HepG2 (cell line): ENCODE measurements at regions not wholly inside any gene's neighbourhood (a gene's known extent, or its start where the extent isn't known, plus 50 kb on each side); places are given as distances from the start of the nearest gene placed in this dataset.

ENCODE experiments used
- ATAC-seq: fragments of 200-7000 bp; cut with Tn5 transposase; 3 replicates; pipeline ENCODE4 v1.9.1; 2020; ENCODE audit warnings: mild to moderate bottlenecking, moderate library complexity
- BruUV-seq: library from RNA; stranded (reverse); fragments of 400-500 nt; replicated peaks from 2 replicates; lab custom pipeline; 2021; lab: Mats Ljungman, UMichigan
- CTCF ChIA-PET: fragments of 300-600 bp; formaldehyde crosslinking; extraction: SDS; loops from one replicate; lab custom pipeline; 2021; ENCODE audit warnings: low total read pairs, inconsistent platforms, low intra/inter-chr PET ratio; lab: Yijun Ruan, JAX
- POLR2A ChIA-PET: fragments of 350-600 bp; sonication (Branson Sonifier 250); formaldehyde crosslinking; loops from one replicate; lab custom pipeline; 2020; ENCODE audit warnings: antibody characterized with exemption, inconsistent platforms; lab: Yijun Ruan, JAX
- DNase-seq: peaks from one replicate; pipeline ENCODE4 v3.0.0-alpha.2; 2015; ENCODE audit warnings: low spot score
- FAIRE-seq: peaks from 3 replicates; lab custom pipeline; 2011; peaks lifted over from hg19 to GRCh38; lab: Jason Lieb, UNC
- H2AFZ ChIP-seq: one replicate; pipeline ENCODE4 v1.6.1; 2011; ENCODE audit warnings: low read length, inconsistent platforms
- H3K27ac ChIP-seq: fragments of 300-600 bp; 3 replicates; pipeline ENCODE4 v1.8.0; 2011; ENCODE audit warnings: mixed run types, mild to moderate bottlenecking, mixed read lengths, low read length, inconsistent platforms; ENCODE audit not compliant: insufficient read depth; ENCODE audit errors: extremely low read length
- H3K27me3 ChIP-seq, 2 experiments: fragments of 200-600 bp in 1 of 2; 2 replicates in 1 of 2; 3 replicates in 1 of 2; pipeline versions ENCODE4 v1.6.0 to v1.8.0; 2011; ENCODE audit warnings: low read length in 2 of 2, mild to moderate bottlenecking in 2 of 2, moderate library complexity in 2 of 2, inconsistent platforms in 1 of 2; ENCODE audit not compliant: insufficient read depth in 2 of 2, control insufficient read depth in 1 of 2
- H3K36me3 ChIP-seq, 2 experiments: fragments of 200-600 bp in 1 of 2; replicated peaks in 1 of 2; 2 replicates in 1 of 2; 3 replicates in 1 of 2; pipeline versions ENCODE4 v1.5.1 to v1.8.0; 2011; ENCODE audit warnings: low read length in 2 of 2, inconsistent platforms in 1 of 2; ENCODE audit not compliant: insufficient read depth in 2 of 2, control insufficient read depth in 1 of 2
- H3K4me1 ChIP-seq: 2 replicates; pipeline ENCODE4 v1.5.1; 2012; ENCODE audit warnings: low read length, inconsistent platforms; ENCODE audit not compliant: insufficient read depth
- H3K4me2 ChIP-seq: 2 replicates; pipeline ENCODE4 v1.6.0; 2011; ENCODE audit warnings: low read depth, low read length, inconsistent platforms
- H3K4me3 ChIP-seq, 3 experiments: fragments of 200-600 bp in 1 of 3; sonication (generic), shearing (Covaris generic) in 1 of 3; replicated peaks in 1 of 3; 2 replicates each; pipeline ENCODE4 v1.5.1; 2011 to 2016; ENCODE audit warnings: low read length in 3 of 3, inconsistent platforms in 2 of 3, low read depth in 2 of 3, mild to moderate bottlenecking in 2 of 3, control low read depth in 1 of 3, mixed read lengths in 1 of 3; ENCODE audit not compliant: insufficient read depth in 1 of 3
- H3K79me2 ChIP-seq: one replicate; pipeline ENCODE4 v1.6.1; 2011; ENCODE audit warnings: low read length, inconsistent platforms; ENCODE audit not compliant: insufficient read depth
- H3K9ac ChIP-seq: 2 replicates; pipeline ENCODE4 v1.6.0; 2011; ENCODE audit warnings: mild to moderate bottlenecking, low read depth, low read length, inconsistent platforms; ENCODE audit not compliant: insufficient read depth
- H3K9me3 ChIP-seq: 2 replicates; pipeline ENCODE4 v1.5.1; 2012; ENCODE audit warnings: mild to moderate bottlenecking, low read length
- H4K20me1 ChIP-seq: 2 replicates; pipeline ENCODE4 v1.6.0; 2011; ENCODE audit warnings: inconsistent platforms, mild to moderate bottlenecking, low read length, moderate library complexity; ENCODE audit not compliant: insufficient read depth
- CENPT ChIP-seq: sonication (generic); formaldehyde crosslinking; IDR thresholded peaks from 2 replicates; pipeline ENCODE4 v1.8.0; 2022; ENCODE audit warnings: low read depth, mild to moderate bottlenecking, moderate library complexity, missing genetic modification reagents
- IKZF4 ChIP-seq: sonication (generic); formaldehyde crosslinking; IDR thresholded peaks from 2 replicates; pipeline ENCODE4 v1.5.1; 2020; ENCODE audit warnings: borderline replicate concordance, mild to moderate bottlenecking, low read depth, missing genetic modification reagents; ENCODE audit errors: not compliant biosample characterization
- NPAS2 ChIP-seq: sonication (generic); formaldehyde crosslinking; IDR thresholded peaks from 2 replicates; pipeline ENCODE4 v1.8.0; 2022; ENCODE audit warnings: mild to moderate bottlenecking, missing genetic modification reagents, borderline replicate concordance
- SPEN ChIP-seq: sonication (generic); formaldehyde crosslinking; IDR thresholded peaks from 2 replicates; pipeline ENCODE4 v1.5.1; 2020; ENCODE audit warnings: low read depth, mild to moderate bottlenecking, missing genetic modification reagents
- TEAD2 ChIP-seq: sonication (generic); formaldehyde crosslinking; IDR thresholded peaks from 2 replicates; pipeline ENCODE4 v1.9.0; 2021; ENCODE audit warnings: missing genetic modification reagents
- ZNF274 ChIP-seq: sonication (generic); formaldehyde crosslinking; IDR thresholded peaks from 2 replicates; pipeline ENCODE4 v1.5.1; 2020; ENCODE audit warnings: mild to moderate bottlenecking, missing genetic modification reagents
- ZNF75D ChIP-seq: sonication (generic); formaldehyde crosslinking; IDR thresholded peaks from 2 replicates; pipeline ENCODE4 v1.8.1; 2023; ENCODE audit warnings: missing genetic modification reagents, mild to moderate bottlenecking, borderline replicate concordance
- WGBS: methylation state at CpG from one replicate; pipeline ENCODE4 v1.1.6; 2017; ENCODE audit warnings: low lambda C conversion rate; 5-methylcytosine and 5-hydroxymethylcytosine counted together
- in situ Hi-C: cut with HindIII; loops from 2 replicates; pipeline ENCODE4 v1.10.0; 2017; ENCODE audit warnings: low pct_unique_long_range_greater_than_20kb; ENCODE audit not compliant: extremely low pct_ligation_motif_present
- intact Hi-C: fragments of 100-400 bp; cut with micrococcal nuclease; formaldehyde crosslinking; loops from one replicate; pipeline ENCODE4 v1.10.0; 2022; ENCODE audit not compliant: unreplicated experiment
- TF ChIP-seq, protein P1 (sequence below): sonication (generic); formaldehyde crosslinking; IDR thresholded peaks from 2 replicates; pipeline ENCODE4 v1.4.0; 2020; ENCODE audit warnings: missing genetic modification reagents, low read depth, mild to moderate bottlenecking, borderline replicate concordance
- TF ChIP-seq, protein P2 (sequence below): sonication (generic); formaldehyde crosslinking; IDR thresholded peaks from 2 replicates; pipeline ENCODE4 v1.8.0; 2022; ENCODE audit warnings: mild to moderate bottlenecking, missing genetic modification reagents, borderline replicate concordance
- TF ChIP-seq, protein P3 (sequence below): sonication (generic); formaldehyde crosslinking; IDR thresholded peaks from 2 replicates; pipeline ENCODE4 v1.8.0; 2022; ENCODE audit warnings: mild to moderate bottlenecking, missing genetic modification reagents; ENCODE audit not compliant: insufficient replicate concordance
- TF ChIP-seq, protein P4 (sequence below): sonication (generic); formaldehyde crosslinking; IDR thresholded peaks from 2 replicates; pipeline ENCODE4 v1.8.1; 2023; ENCODE audit warnings: mild to moderate bottlenecking, missing genetic modification reagents
- TF ChIP-seq, protein P5 (sequence below): sonication (generic); formaldehyde crosslinking; IDR thresholded peaks from 2 replicates; pipeline ENCODE4 v1.4.0; 2020; ENCODE audit warnings: missing genetic modification reagents, borderline replicate concordance
- TF ChIP-seq, protein P6 (sequence below): sonication (generic); formaldehyde crosslinking; IDR thresholded peaks from 2 replicates; pipeline ENCODE4 v1.4.0; 2020; ENCODE audit warnings: missing genetic modification reagents

DNA sequence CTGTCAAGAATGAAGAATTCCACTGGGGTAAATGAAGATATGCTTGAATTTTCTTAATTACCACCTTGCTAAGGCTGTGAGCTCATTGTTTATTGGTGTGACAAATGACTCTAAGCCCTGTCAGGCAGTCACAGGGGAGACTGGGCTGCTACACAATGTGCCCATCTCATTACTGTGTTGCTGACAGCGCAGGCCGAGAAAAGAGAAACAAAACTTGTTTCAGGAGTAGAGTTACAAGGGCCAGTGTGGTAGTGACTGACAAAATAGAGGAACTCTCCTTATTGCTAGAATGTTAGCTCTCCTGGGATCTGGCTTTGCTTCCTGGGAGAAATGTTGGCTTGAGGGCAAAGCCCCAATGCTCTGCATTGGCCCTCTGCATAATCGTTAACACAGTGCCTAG, 130.4 kb upstream of the CRBN start:
- POLR2A ChIA-PET = no interaction called here
- no peaks in the 10 kb centered on the region for H4K20me1 ChIP-seq
- CTCF ChIA-PET = no interaction called here
- TF ChIP-seq, protein P1, sequence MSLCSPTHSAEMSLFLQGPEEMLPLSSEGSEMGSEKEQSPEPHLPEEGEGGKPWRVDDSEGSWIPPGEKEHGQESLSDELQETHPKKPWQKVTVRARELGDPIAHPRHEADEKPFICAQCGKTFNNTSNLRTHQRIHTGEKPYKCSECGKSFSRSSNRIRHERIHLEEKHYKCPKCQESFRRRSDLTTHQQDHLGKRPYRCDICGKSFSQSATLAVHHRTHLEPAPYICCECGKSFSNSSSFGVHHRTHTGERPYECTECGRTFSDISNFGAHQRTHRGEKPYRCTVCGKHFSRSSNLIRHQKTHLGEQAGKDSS (CRISPR knock-in tag) = no peak
- TF ChIP-seq, protein P2, sequence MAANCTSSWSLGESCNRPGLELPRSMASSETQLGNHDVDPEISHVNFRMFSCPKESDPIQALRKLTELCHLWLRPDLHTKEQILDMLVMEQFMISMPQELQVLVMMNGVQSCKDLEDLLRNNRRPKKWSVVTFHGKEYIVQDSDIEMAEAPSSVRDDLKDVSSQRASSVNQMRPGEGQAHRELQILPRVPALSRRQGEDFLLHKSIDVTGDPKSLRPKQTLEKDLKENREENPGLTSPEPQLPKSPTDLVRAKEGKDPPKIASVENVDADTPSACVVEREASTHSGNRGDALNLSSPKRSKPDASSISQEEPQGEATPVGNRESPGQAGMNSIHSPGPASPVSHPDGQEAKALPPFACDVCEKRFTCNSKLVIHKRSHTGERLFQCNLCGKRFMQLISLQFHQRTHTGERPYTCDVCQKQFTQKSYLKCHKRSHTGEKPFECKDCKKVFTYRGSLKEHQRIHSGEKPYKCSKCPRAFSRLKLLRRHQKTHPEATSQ (CRISPR knock-in tag) = no peak
- TF ChIP-seq ZNF75D (CRISPR knock-in tag) = no peak
- no peak for TF ChIP-seq IKZF4 (CRISPR knock-in tag)
- TF ChIP-seq, protein P3, sequence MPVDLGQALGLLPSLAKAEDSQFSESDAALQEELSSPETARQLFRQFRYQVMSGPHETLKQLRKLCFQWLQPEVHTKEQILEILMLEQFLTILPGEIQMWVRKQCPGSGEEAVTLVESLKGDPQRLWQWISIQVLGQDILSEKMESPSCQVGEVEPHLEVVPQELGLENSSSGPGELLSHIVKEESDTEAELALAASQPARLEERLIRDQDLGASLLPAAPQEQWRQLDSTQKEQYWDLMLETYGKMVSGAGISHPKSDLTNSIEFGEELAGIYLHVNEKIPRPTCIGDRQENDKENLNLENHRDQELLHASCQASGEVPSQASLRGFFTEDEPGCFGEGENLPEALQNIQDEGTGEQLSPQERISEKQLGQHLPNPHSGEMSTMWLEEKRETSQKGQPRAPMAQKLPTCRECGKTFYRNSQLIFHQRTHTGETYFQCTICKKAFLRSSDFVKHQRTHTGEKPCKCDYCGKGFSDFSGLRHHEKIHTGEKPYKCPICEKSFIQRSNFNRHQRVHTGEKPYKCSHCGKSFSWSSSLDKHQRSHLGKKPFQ = no peak
- no peak for TF ChIP-seq TEAD2 (CRISPR knock-in tag)
- TF ChIP-seq, protein P4, sequence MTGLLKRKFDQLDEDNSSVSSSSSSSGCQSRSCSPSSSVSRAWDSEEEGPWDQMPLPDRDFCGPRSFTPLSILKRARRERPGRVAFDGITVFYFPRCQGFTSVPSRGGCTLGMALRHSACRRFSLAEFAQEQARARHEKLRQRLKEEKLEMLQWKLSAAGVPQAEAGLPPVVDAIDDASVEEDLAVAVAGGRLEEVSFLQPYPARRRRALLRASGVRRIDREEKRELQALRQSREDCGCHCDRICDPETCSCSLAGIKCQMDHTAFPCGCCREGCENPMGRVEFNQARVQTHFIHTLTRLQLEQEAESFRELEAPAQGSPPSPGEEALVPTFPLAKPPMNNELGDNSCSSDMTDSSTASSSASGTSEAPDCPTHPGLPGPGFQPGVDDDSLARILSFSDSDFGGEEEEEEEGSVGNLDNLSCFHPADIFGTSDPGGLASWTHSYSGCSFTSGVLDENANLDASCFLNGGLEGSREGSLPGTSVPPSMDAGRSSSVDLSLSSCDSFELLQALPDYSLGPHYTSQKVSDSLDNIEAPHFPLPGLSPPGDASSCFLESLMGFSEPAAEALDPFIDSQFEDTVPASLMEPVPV (CRISPR knock-in tag) = no peak
- TF ChIP-seq NPAS2 (CRISPR knock-in tag) = no peak
- TF ChIP-seq SPEN (CRISPR knock-in tag) = no peak
- TF ChIP-seq ZNF274 (CRISPR knock-in tag) = no peak
- TF ChIP-seq, protein P5, sequence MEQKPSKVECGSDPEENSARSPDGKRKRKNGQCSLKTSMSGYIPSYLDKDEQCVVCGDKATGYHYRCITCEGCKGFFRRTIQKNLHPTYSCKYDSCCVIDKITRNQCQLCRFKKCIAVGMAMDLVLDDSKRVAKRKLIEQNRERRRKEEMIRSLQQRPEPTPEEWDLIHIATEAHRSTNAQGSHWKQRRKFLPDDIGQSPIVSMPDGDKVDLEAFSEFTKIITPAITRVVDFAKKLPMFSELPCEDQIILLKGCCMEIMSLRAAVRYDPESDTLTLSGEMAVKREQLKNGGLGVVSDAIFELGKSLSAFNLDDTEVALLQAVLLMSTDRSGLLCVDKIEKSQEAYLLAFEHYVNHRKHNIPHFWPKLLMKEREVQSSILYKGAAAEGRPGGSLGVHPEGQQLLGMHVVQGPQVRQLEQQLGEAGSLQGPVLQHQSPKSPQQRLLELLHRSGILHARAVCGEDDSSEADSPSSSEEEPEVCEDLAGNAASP (CRISPR knock-in tag) = no peak
- TF ChIP-seq, protein P6, sequence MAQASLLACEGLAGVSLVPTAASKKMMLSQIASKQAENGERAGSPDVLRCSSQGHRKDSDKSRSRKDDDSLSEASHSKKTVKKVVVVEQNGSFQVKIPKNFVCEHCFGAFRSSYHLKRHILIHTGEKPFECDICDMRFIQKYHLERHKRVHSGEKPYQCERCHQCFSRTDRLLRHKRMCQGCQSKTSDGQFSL = no peak
- TF ChIP-seq CENPT (CRISPR knock-in tag) = no peak
- TF ChIP-seq, all 625 proteins: peak for 0
- intact Hi-C loops = no loop called here
- ATAC-seq = no peak
- 50% methylated on average over 3 of the region's 3 CpGs for WGBS
- no peaks in the 10 kb centered on the region for H3K9me3 ChIP-seq
- in situ Hi-C loops = no loop called here
- H3K4me1 ChIP-seq = no peaks in the 10 kb centered on the region
- H3K27me3 ChIP-seq = no peaks in the 10 kb centered on the region
- H3K9ac ChIP-seq = no peak overlapping the region
- H3K27ac ChIP-seq = no peak overlapping the region
- BruUV-seq = no TSS peak
- H3K4me3 ChIP-seq = no peak overlapping the region
- no peak for FAIRE-seq
- H3K79me2 ChIP-seq = no peaks in the 10 kb centered on the region
- no peak overlapping the region for H2AFZ ChIP-seq
- H3K4me2 ChIP-seq = no peak overlapping the region
- no peak for DNase-seq
- H3K36me3 ChIP-seq = no peaks in the 10 kb centered on the region
